A673 (cell line): ENCODE measurements at regions not wholly inside any gene's neighbourhood (a gene's known extent, or its start where the extent isn't known, plus 50 kb on each side); places are given as distances from the start of the nearest gene placed in this dataset.

ENCODE experiments used
- BruUV-seq: library from RNA; stranded (reverse); fragments of 400-500 nt; replicated peaks from 2 replicates; lab custom pipeline; 2021; lab: Mats Ljungman, UMichigan
- CTCF ChIA-PET: fragments of 300-600 bp; sonication (Branson Sonifier 250); formaldehyde crosslinking; loops from one replicate; lab custom pipeline; 2022; ENCODE audit warnings: antibody characterized with exemption; lab: Charles Lee
- POLR2A ChIA-PET: fragments of 300-600 bp; sonication (Branson Sonifier 250); formaldehyde crosslinking; loops from one replicate; lab custom pipeline; 2022; ENCODE audit warnings: antibody characterized with exemption; ENCODE audit not compliant: low non-redundant PET; lab: Charles Lee
- DNase-seq: peaks from one replicate; pipeline ENCODE4 v3.0.0-alpha.2; 2015; ENCODE audit warnings: low spot score
- H3K27ac ChIP-seq: fragments of 200-600 bp; sonication (generic); 2 replicates; pipeline ENCODE4 v1.5.1; 2016; ENCODE audit warnings: mixed run types, low read depth, mild to moderate bottlenecking, mixed read lengths, antibody characterized with exemption, low read length; ENCODE audit not compliant: poor library complexity, severe bottlenecking
- H3K27me3 ChIP-seq: fragments of 200-600 bp; sonication (generic); replicated peaks from 2 replicates; pipeline ENCODE4 v1.6.1; 2017; ENCODE audit warnings: mixed run types, low read depth, mild to moderate bottlenecking, mixed read lengths, antibody characterized with exemption, low read length; ENCODE audit not compliant: insufficient read depth, poor library complexity
- H3K36me3 ChIP-seq: fragments of 200-600 bp; sonication (generic); 2 replicates; pipeline ENCODE4 v1.6.1; 2016; ENCODE audit warnings: mixed run types, mild to moderate bottlenecking, mixed read lengths, antibody characterized with exemption, low read length; ENCODE audit not compliant: insufficient read depth, poor library complexity, severe bottlenecking
- H3K4me1 ChIP-seq: fragments of 200-600 bp; sonication (generic); 2 replicates; pipeline ENCODE4 v1.6.1; 2017; ENCODE audit warnings: mixed run types, mild to moderate bottlenecking, mixed read lengths, antibody characterized with exemption, low read length; ENCODE audit not compliant: insufficient read depth, poor library complexity, severe bottlenecking
- H3K4me3 ChIP-seq: fragments of 200-600 bp; sonication (generic); 2 replicates; pipeline ENCODE4 v1.5.1; 2016; ENCODE audit warnings: low read depth, mixed run types, mild to moderate bottlenecking, mixed read lengths, low read length; ENCODE audit not compliant: poor library complexity, severe bottlenecking
- H3K9me3 ChIP-seq: fragments of 200-600 bp; sonication (generic); 2 replicates; pipeline ENCODE4 v1.6.1; 2016; ENCODE audit warnings: mixed run types, low read depth, mild to moderate bottlenecking, mixed read lengths, antibody characterized with exemption, low read length; ENCODE audit not compliant: poor library complexity, severe bottlenecking
- CTCF ChIP-seq: fragments of 300-800, 200-600 bp; sonication (generic); conservative IDR thresholded peaks from 2 replicates; pipeline ENCODE4 v1.5.1; 2017; ENCODE audit warnings: low read depth, mild to moderate bottlenecking, antibody characterized with exemption, low read length, moderate library complexity, mixed read lengths
- EZH2 ChIP-seq: fragments of 200-600 bp; sonication (generic); IDR thresholded peaks from 2 replicates; pipeline ENCODE4 v1.6.1; 2017; ENCODE audit warnings: borderline replicate concordance, low read depth, mild to moderate bottlenecking, mixed read lengths, antibody characterized with exemption, low read length; ENCODE audit not compliant: poor library complexity, severe bottlenecking
- intact Hi-C: fragments of 100-400 bp; cut with micrococcal nuclease; formaldehyde crosslinking; loops from one replicate; pipeline ENCODE4 v1.10.0; 2022; ENCODE audit not compliant: unreplicated experiment

GRCh38 chr1:29428997-29429396 lies 192.7 kb downstream of the PTPRU start:
- H3K36me3 ChIP-seq, result no peaks in the 10 kb centered on the region
- POLR2A ChIA-PET, result no interaction called here
- H3K27me3 ChIP-seq, result no peaks in the 10 kb centered on the region
- CTCF ChIA-PET, result no interaction called here
- no peaks in the 10 kb centered on the region for H3K4me1 ChIP-seq
- no peak overlapping the region for H3K4me3 ChIP-seq
- no peaks in the 10 kb centered on the region for H3K9me3 ChIP-seq
- no peak for DNase-seq
- H3K27ac ChIP-seq, result no peak overlapping the region
- BruUV-seq, result no TSS peak
- intact Hi-C loops, result no loop called here
- TF ChIP-seq CTCF, result no peak
- TF ChIP-seq EZH2, result no peak

- Histone ChIP-seq H3K4me1 (no peaks in the 10 kb centered on the region), H3K9me3 (no peaks in the 10 kb centered on the region), H3K27ac (no peak overlapping the region), H3K27me3 (no peaks in the 10 kb centered on the region), H3K36me3 (no peaks in the 10 kb centered on the region), H3K4me3 (no peak overlapping the region)
- TF ChIP-seq CTCF (no peak), EZH2 (no peak)
- no TSS peak for BruUV-seq
- intact Hi-C loops, result no loop called here
- ChIA-PET CTCF (no interaction called here), POLR2A (no interaction called here)
- no peak for DNase-seq
These were observed 191.9 kb downstream of the PTPRU start for GRCh38 chr1:29428280-29428615.

GRCh38 chr1:29427614-29428279 lies 191.4 kb downstream of the PTPRU start:
- no peak for DNase-seq
- Histone ChIP-seq H3K36me3 (no peaks in the 10 kb centered on the region), H3K4me1 (no peaks in the 10 kb centered on the region), H3K4me3 (no peak overlapping the region), H3K27ac (no peak overlapping the region), H3K9me3 (no peaks in the 10 kb centered on the region), H3K27me3 (peaks cover 3% of the 10 kb centered on the region)
- intact Hi-C loops, result no loop called here
- TF ChIP-seq CTCF (no peak), EZH2 (no peak)
- BruUV-seq, result no TSS peak
- CTCF ChIA-PET, result no interaction called here
- POLR2A ChIA-PET, result no interaction called here
